GM21390 (cell line): ENCODE measurements at regions not wholly inside any gene's neighbourhood (a gene's known extent, or its start where the extent isn't known, plus 50 kb on each side); places are given as distances from the start of the nearest gene placed in this dataset.
"Not testable (repeated sequence)": the region's sequence is repeated elsewhere in the genome, so short reads cannot be mapped to it uniquely, and the experiment has no call there.

ENCODE experiments used
- ATAC-seq: cut with Tn5 transposase; IDR thresholded peaks from one replicate; pipeline ENCODE4 v1.9.1; 2021; ENCODE audit not compliant: unreplicated experiment

GRCh38 chr10:23945845-23946244 lies 263.1 kb upstream of the KIAA1217 start:
- no peak for ATAC-seq

- no peak for ATAC-seq
Measured at GRCh38 chr10:23951841-23952240, 257.1 kb upstream of the KIAA1217 start.

GRCh38 chr10:23955456-23956225 lies 253.3 kb upstream of the KIAA1217 start:
- ATAC-seq, result no peak

- no peak for ATAC-seq
Measured at GRCh38 chr10:23965123-23965522, 243.8 kb upstream of the KIAA1217 start.

GRCh38 chr10:23965880-23966279 lies 243.1 kb upstream of the KIAA1217 start:
- no peak for ATAC-seq

- no peak for ATAC-seq
Measured at GRCh38 chr10:23966504-23967051, 242.4 kb upstream of the KIAA1217 start.

- no peak for ATAC-seq
Measured at GRCh38 chr10:23968301-23968700, 240.6 kb upstream of the KIAA1217 start.

- ATAC-seq, result no peak
Measured at GRCh38 chr10:23974746-23975272, 234.1 kb upstream of the KIAA1217 start.

- no peak for ATAC-seq
Measured at GRCh38 chr10:23975431-23975830, 233.5 kb upstream of the KIAA1217 start.

GRCh38 chr10:23976275-23976674 lies 232.7 kb upstream of the KIAA1217 start:
- no peak for ATAC-seq

- ATAC-seq, result no peak
Measured at GRCh38 chr10:23978317-23978716, 230.6 kb upstream of the KIAA1217 start.

- no peak for ATAC-seq
Measured at GRCh38 chr10:23980094-23980493, 228.8 kb upstream of the KIAA1217 start.

- no peak for ATAC-seq
Measured at GRCh38 chr10:23981520-23982309, 227.2 kb upstream of the KIAA1217 start.

- ATAC-seq, result not testable (repeated sequence)
Measured at GRCh38 chr10:23984405-23984804, 224.5 kb upstream of the KIAA1217 start.

GRCh38 chr10:23988006-23988405 lies 220.9 kb upstream of the KIAA1217 start:
- ATAC-seq, result no peak

- ATAC-seq, result peak; percentile 78
Measured at GRCh38 chr10:23994459-23995046, 214.4 kb upstream of the KIAA1217 start.

GRCh38 chr10:23999445-23999844 lies 209.5 kb upstream of the KIAA1217 start:
- ATAC-seq, result no peak

- ATAC-seq, result no peak
Measured at GRCh38 chr10:24000271-24000813, 208.6 kb upstream of the KIAA1217 start.

- ATAC-seq, result no peak
Measured at GRCh38 chr10:24006741-24007140, 202.2 kb upstream of the KIAA1217 start.

- ATAC-seq, result no peak
Measured at GRCh38 chr10:24007359-24007758, 201.6 kb upstream of the KIAA1217 start.
